ENCODE measurements at regions not wholly inside any gene's neighbourhood (a gene's known extent, or its start where the extent isn't known, plus 50 kb on each side); places are given as distances from the start of the nearest gene placed in this dataset.

- Histone ChIP-seq H3K4me1 (peaks cover 0 to 11% (median 10%) of the 10 kb centered on the region in 4 donors), H3K27me3 (no peaks in the 10 kb centered on the region), H3K9me3 (no peaks in the 10 kb centered on the region), H3K27ac (no peak overlapping the region), H3K36me3 (no peaks in the 10 kb centered on the region), H3K4me3 (no peak overlapping the region)
- intact Hi-C loops (cut with DNase I) = no loop called here
- 86% methylated on average over 6 of the region's 6 CpGs for WGBS, 2 donors
- no peak for DNase-seq
- TF ChIP-seq POLR2A (IDR thresholded peaks at IDR 0.05) = no peak
- TF ChIP-seq CTCF (IDR thresholded peaks at IDR 0.05) = no peak
- TF ChIP-seq EP300 (IDR thresholded peaks at IDR 0.05) = no peak
- no peak for TF ChIP-seq POLR2AphosphoS5 (IDR thresholded peaks at IDR 0.05)
These were observed 108.5 kb downstream of the RAB18 start for GRCh38 chr10:27612551-27613035.

GRCh38 chr10:27614776-27615175 is 110.7 kb downstream of the RAB18 start:
- H3K36me3 ChIP-seq = no peaks in the 10 kb centered on the region
- H3K27me3 ChIP-seq = no peaks in the 10 kb centered on the region
- no peak for DNase-seq
- TF ChIP-seq POLR2A (IDR thresholded peaks at IDR 0.05) (no peak), CTCF (IDR thresholded peaks at IDR 0.05) (no peak), POLR2AphosphoS5 (IDR thresholded peaks at IDR 0.05) (no peak), EP300 (IDR thresholded peaks at IDR 0.05) (no peak)
- WGBS, 2 donors = 72 to 78% methylated on average over 6 of the region's 6 CpGs
- peaks cover 0 to 29% (median 21%) of the 10 kb centered on the region in 4 donors for H3K4me1 ChIP-seq
- H3K4me3 ChIP-seq = no peak overlapping the region
- intact Hi-C loops (cut with DNase I) = no loop called here
- H3K9me3 ChIP-seq = no peaks in the 10 kb centered on the region
- H3K27ac ChIP-seq = no peak overlapping the region

GRCh38 chr10:27618036-27618615 is 114.0 kb downstream of the RAB18 start:
- DNase-seq = no peak
- Histone ChIP-seq H3K36me3 (no peaks in the 10 kb centered on the region), H3K9me3 (no peaks in the 10 kb centered on the region), H3K4me3 (peak overlapping the region in 1 of 4 donors; percentile 3), H3K27ac (peak overlapping the region; percentile 38 to 73 (median 70)), H3K4me1 (peaks cover 0 to 41% (median 32%) of the 10 kb centered on the region in 4 donors), H3K27me3 (no peaks in the 10 kb centered on the region)
- intact Hi-C loops (cut with DNase I) = no loop called here
- TF ChIP-seq EP300 (IDR thresholded peaks at IDR 0.05) (no peak), POLR2AphosphoS5 (IDR thresholded peaks at IDR 0.05) (peak in 1 of 4 donors; percentile 21)
- 85 to 87% methylated on average over 6 of the region's 6 CpGs for WGBS, 2 donors

GRCh38 chr10:27618906-27619305 is 114.8 kb downstream of the RAB18 start:
- no peak for DNase-seq
- H3K9me3 ChIP-seq = no peaks in the 10 kb centered on the region
- TF ChIP-seq POLR2A (IDR thresholded peaks at IDR 0.05) (no peak), EP300 (IDR thresholded peaks at IDR 0.05) (peak in 3 of 4 donors; percentile 11 to 77 (median 76)), CTCF (IDR thresholded peaks at IDR 0.05) (no peak), POLR2AphosphoS5 (IDR thresholded peaks at IDR 0.05) (peak; percentile 42 to 84 (median 74))
- no peaks in the 10 kb centered on the region for H3K36me3 ChIP-seq
- intact Hi-C loops (cut with DNase I) = no loop called here
- peak overlapping the region in 2 of 4 donors; percentile 3 to 4 for H3K4me3 ChIP-seq
- H3K27me3 ChIP-seq = no peaks in the 10 kb centered on the region
- H3K27ac ChIP-seq = peak overlapping the region; percentile 38 to 73 (median 70)
- 91 to 96% methylated on average over 10 of the region's 10 CpGs for WGBS, 2 donors
- H3K4me1 ChIP-seq = peaks cover 0 to 41% (median 32%) of the 10 kb centered on the region in 4 donors

GRCh38 chr10:27619329-27619728 is 115.2 kb downstream of the RAB18 start:
- H3K36me3 ChIP-seq = no peaks in the 10 kb centered on the region
- H3K4me3 ChIP-seq = peak overlapping the region in 2 of 4 donors; percentile 3 to 4
- 96 to 99% methylated on average over 4 of the region's 4 CpGs for WGBS, 2 donors
- no peak for TF ChIP-seq POLR2A (IDR thresholded peaks at IDR 0.05)
- TF ChIP-seq CTCF (IDR thresholded peaks at IDR 0.05) = no peak
- TF ChIP-seq POLR2AphosphoS5 (IDR thresholded peaks at IDR 0.05) = no peak
- no peak for TF ChIP-seq EP300 (IDR thresholded peaks at IDR 0.05)
- peaks cover 0 to 41% (median 32%) of the 10 kb centered on the region in 4 donors for H3K4me1 ChIP-seq
- H3K27me3 ChIP-seq = no peaks in the 10 kb centered on the region
- H3K9me3 ChIP-seq = no peaks in the 10 kb centered on the region
- DNase-seq = no peak
- intact Hi-C loops (cut with DNase I) = no loop called here
- H3K27ac ChIP-seq = peak overlapping the region; percentile 38 to 73 (median 70)
